Panc1 (cell line): ENCODE measurements at regions not wholly inside any gene's neighbourhood (a gene's known extent, or its start where the extent isn't known, plus 50 kb on each side); places are given as distances from the start of the nearest gene placed in this dataset.

Source experiments
- ATAC-seq: fragments of 200-7000 bp; cut with Tn5 transposase; 2 replicates; pipeline ENCODE4 v1.9.1; 2020; ENCODE audit warnings: mild to moderate bottlenecking, moderate library complexity
- BruUV-seq: library from RNA; stranded (reverse); fragments of 400-500 nt; replicated peaks from 2 replicates; lab custom pipeline; 2021; lab: Mats Ljungman, UMichigan
- CTCF ChIA-PET: fragments of 300-600 bp; sonication (Branson Sonifier 250); formaldehyde crosslinking; loops from one replicate; lab custom pipeline; 2022; ENCODE audit warnings: antibody characterized with exemption; lab: Charles Lee
- POLR2A ChIA-PET: fragments of 300-600 bp; sonication (Branson Sonifier 250); formaldehyde crosslinking; loops from one replicate; lab custom pipeline; 2022; ENCODE audit warnings: antibody characterized with exemption; lab: Charles Lee
- DNase-seq: peaks from one replicate; pipeline ENCODE4 v3.0.0-alpha.2; 2010; ENCODE audit warnings: low read depth, low spot score
- H3K27ac ChIP-seq: 2 replicates; pipeline ENCODE4 v1.5.1; 2011; ENCODE audit warnings: mild to moderate bottlenecking, low read length, inconsistent platforms
- H3K27me3 ChIP-seq: fragments of 200-500 bp; sonication (Bioruptor generic); 2 replicates; pipeline ENCODE4 v1.6.0; 2014; ENCODE audit warnings: low read length, inconsistent platforms; ENCODE audit not compliant: control insufficient read depth, insufficient read depth
- H3K36me3 ChIP-seq: fragments of 200-500 bp; sonication (Bioruptor generic); 2 replicates; pipeline ENCODE4 v1.5.1; 2014; ENCODE audit warnings: inconsistent platforms, mild to moderate bottlenecking, low read length, moderate library complexity; ENCODE audit not compliant: control insufficient read depth, insufficient read depth
- H3K4me1 ChIP-seq: 2 replicates; pipeline ENCODE4 v1.5.1; 2011; ENCODE audit warnings: inconsistent platforms, mild to moderate bottlenecking, low read length, moderate library complexity; ENCODE audit not compliant: control insufficient read depth, insufficient read depth
- H3K4me3 ChIP-seq, 2 experiments: 2 replicates each; pipeline ENCODE4 v1.5.1; 2011 to 2012; ENCODE audit warnings: low read depth in 2 of 2, low read length in 2 of 2, mild to moderate bottlenecking in 2 of 2, inconsistent platforms in 1 of 2, moderate library complexity in 1 of 2
- H3K9me3 ChIP-seq: fragments of 200-500 bp; sonication (Bioruptor generic); 2 replicates; pipeline ENCODE4 v1.5.1; 2014; ENCODE audit warnings: low read depth, mild to moderate bottlenecking, inconsistent platforms, low read length, moderate library complexity; ENCODE audit not compliant: control insufficient read depth, insufficient read depth
- POLR2AphosphoS5 ChIP-seq: IDR thresholded peaks from 2 replicates; pipeline ENCODE4 v1.6.1; 2012; ENCODE audit warnings: mild to moderate bottlenecking, low read depth, low read length, moderate library complexity
- SIN3A ChIP-seq: IDR thresholded peaks from 2 replicates; pipeline ENCODE4 v1.6.1; 2012; ENCODE audit warnings: low read depth, mild to moderate bottlenecking, low read length, moderate library complexity, borderline replicate concordance; ENCODE audit not compliant: insufficient read depth
- TCF7L2 ChIP-seq: IDR thresholded peaks from 2 replicates; pipeline ENCODE4 v1.6.1; 2011; ENCODE audit warnings: mild to moderate bottlenecking, low read depth, low read length, inconsistent platforms
- in situ Hi-C: cut with HindIII; loops from 2 replicates; pipeline ENCODE4 v1.10.0; 2016; ENCODE audit warnings: low sequenced_read_pairs, low pct_unique_long_range_greater_than_20kb
- intact Hi-C: fragments of 100-400 bp; cut with micrococcal nuclease; formaldehyde crosslinking; loops from one replicate; pipeline ENCODE4 v1.10.0; 2022; ENCODE audit not compliant: unreplicated experiment
- TF ChIP-seq, protein P1 (sequence below): fragments of 450-650 bp; IDR thresholded peaks from 2 replicates; pipeline ENCODE4 v1.5.1; 2017; ENCODE audit warnings: mild to moderate bottlenecking
- TF ChIP-seq, protein P2 (sequence below), 2 experiments: IDR thresholded peaks; 2 replicates each; pipeline ENCODE4 v1.6.1; 2011 to 2012; ENCODE audit warnings: low read depth in 2 of 2, control low read depth in 1 of 2, low read length in 1 of 2, mild to moderate bottlenecking in 1 of 2, moderate library complexity in 1 of 2; ENCODE audit not compliant: insufficient read depth in 1 of 2

DNA sequence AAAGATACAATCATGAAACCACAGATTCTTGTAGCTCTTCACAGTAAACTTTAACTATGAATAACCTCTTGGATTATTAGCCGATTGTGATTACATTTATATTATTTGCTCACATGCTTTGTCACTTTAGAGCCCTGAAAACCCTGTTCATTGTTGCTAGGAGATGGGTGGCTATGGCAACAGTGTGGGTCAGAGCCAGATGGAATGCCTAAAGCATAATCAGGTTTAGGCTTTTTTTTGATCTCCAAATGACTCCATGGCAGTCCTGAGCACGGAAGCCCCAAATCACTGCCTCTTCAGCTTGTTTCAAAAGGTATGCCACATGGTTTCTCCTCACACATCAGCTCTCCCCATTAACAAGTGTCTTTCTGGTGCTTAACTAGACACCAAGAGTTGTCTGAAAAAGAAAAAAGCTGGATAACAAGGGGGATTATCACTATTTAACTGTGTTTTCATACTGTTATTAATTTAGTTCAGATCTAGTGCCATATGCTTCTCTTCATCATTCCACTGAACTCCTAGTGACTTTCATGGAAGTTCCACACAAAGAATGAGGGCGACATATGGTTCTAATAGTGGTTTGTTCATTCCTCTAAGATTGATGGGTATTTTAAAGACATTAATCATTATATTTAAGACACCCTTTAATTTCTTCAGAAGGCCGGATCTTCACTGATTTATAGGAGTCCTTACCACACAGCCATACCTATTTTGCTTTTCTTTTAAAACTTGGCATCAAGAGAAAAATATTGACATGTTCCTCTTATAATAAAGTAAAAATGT, 88.8 kb upstream of the PAM start:
- BruUV-seq: no TSS peak
- intact Hi-C loops (no loop called here), in situ Hi-C loops (no loop called here)
- TF ChIP-seq TCF7L2: no peak
- TF ChIP-seq, protein P1, sequence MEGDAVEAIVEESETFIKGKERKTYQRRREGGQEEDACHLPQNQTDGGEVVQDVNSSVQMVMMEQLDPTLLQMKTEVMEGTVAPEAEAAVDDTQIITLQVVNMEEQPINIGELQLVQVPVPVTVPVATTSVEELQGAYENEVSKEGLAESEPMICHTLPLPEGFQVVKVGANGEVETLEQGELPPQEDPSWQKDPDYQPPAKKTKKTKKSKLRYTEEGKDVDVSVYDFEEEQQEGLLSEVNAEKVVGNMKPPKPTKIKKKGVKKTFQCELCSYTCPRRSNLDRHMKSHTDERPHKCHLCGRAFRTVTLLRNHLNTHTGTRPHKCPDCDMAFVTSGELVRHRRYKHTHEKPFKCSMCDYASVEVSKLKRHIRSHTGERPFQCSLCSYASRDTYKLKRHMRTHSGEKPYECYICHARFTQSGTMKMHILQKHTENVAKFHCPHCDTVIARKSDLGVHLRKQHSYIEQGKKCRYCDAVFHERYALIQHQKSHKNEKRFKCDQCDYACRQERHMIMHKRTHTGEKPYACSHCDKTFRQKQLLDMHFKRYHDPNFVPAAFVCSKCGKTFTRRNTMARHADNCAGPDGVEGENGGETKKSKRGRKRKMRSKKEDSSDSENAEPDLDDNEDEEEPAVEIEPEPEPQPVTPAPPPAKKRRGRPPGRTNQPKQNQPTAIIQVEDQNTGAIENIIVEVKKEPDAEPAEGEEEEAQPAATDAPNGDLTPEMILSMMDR: no peak
- no peak for TF ChIP-seq POLR2AphosphoS5
- no peak for TF ChIP-seq SIN3A
- TF ChIP-seq, protein P2, sequence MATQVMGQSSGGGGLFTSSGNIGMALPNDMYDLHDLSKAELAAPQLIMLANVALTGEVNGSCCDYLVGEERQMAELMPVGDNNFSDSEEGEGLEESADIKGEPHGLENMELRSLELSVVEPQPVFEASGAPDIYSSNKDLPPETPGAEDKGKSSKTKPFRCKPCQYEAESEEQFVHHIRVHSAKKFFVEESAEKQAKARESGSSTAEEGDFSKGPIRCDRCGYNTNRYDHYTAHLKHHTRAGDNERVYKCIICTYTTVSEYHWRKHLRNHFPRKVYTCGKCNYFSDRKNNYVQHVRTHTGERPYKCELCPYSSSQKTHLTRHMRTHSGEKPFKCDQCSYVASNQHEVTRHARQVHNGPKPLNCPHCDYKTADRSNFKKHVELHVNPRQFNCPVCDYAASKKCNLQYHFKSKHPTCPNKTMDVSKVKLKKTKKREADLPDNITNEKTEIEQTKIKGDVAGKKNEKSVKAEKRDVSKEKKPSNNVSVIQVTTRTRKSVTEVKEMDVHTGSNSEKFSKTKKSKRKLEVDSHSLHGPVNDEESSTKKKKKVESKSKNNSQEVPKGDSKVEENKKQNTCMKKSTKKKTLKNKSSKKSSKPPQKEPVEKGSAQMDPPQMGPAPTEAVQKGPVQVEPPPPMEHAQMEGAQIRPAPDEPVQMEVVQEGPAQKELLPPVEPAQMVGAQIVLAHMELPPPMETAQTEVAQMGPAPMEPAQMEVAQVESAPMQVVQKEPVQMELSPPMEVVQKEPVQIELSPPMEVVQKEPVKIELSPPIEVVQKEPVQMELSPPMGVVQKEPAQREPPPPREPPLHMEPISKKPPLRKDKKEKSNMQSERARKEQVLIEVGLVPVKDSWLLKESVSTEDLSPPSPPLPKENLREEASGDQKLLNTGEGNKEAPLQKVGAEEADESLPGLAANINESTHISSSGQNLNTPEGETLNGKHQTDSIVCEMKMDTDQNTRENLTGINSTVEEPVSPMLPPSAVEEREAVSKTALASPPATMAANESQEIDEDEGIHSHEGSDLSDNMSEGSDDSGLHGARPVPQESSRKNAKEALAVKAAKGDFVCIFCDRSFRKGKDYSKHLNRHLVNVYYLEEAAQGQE (IDR thresholded peaks at IDR 0.05; ENCODE audit: insufficient read depth in 1 of 2, low read depth in 2 of 2, low read length in 1 of 2): no peak
- DNase-seq: no peak
- Histone ChIP-seq H3K27ac (no peak overlapping the region), H3K36me3 (no peaks in the 10 kb centered on the region; the same call in 1 of the 2 replicates), H3K4me1 (no peaks in the 10 kb centered on the region), H3K27me3 (no peaks in the 10 kb centered on the region; the same call in 1 of the 2 replicates), H3K9me3 (no peaks in the 10 kb centered on the region), H3K4me3 (no peak overlapping the region)
- ATAC-seq: no peak
- POLR2A ChIA-PET: no interaction called here
- CTCF ChIA-PET: no interaction called here

DNA sequence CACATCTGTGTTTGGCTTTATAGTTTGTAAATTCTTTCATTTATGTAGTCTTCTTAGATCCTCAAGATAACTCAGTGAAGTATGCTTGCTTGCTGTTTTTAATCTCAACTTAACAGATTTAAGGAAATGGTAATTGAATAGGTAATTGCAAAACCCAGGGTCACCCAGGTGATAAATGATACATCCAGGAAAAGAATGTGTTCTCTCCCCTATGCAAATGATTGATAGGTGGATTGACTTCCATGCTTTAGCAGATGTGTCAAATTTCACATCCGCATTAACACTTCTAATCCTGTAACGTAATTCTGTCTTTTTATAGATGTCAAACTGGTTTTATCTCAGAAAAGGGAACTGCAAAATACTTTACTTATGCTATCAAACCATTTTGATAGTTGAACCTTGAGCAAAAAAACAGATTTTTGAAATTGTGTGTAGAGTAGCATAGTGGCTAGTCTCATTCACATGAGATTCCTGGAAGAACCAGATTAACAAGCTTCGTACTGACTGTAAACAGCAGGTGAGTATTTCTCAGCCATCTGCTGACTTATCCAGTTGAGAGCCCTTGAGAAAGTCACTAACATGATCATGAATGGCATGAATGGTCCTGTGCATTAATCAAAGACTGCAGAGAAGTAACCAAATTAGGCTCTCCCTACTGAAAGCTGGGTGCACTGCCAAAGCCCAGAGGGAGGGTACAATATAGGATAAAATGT, 86.7 kb upstream of the PAM start:
- in situ Hi-C loops (no loop called here), intact Hi-C loops (no loop called here)
- no peak overlapping the region for H3K4me3 ChIP-seq
- CTCF ChIA-PET: no interaction called here
- DNase-seq (no peak), ATAC-seq (no peak)
- H3K27ac ChIP-seq: no peak overlapping the region
- H3K9me3 ChIP-seq: no peaks in the 10 kb centered on the region
- TF ChIP-seq, protein P1: no peak
- no peak for TF ChIP-seq TCF7L2
- TF ChIP-seq SIN3A: no peak
- TF ChIP-seq, protein P2 (IDR thresholded peaks at IDR 0.05; ENCODE audit: insufficient read depth in 1 of 2, low read depth in 2 of 2, low read length in 1 of 2): no peak
- TF ChIP-seq POLR2AphosphoS5: no peak
- BruUV-seq: no TSS peak
- H3K36me3 ChIP-seq: no peaks in the 10 kb centered on the region; the same call in 1 of the 2 replicates
- no peaks in the 10 kb centered on the region; the same call in 1 of the 2 replicates for H3K27me3 ChIP-seq
- POLR2A ChIA-PET: no interaction called here
- no peaks in the 10 kb centered on the region for H3K4me1 ChIP-seq
